CD4-positive, alpha-beta T cell treated with Interleukin-6 for 4 hours (primary cell): ENCODE measurements at regions not wholly inside any gene's neighbourhood (a gene's known extent, or its start where the extent isn't known, plus 50 kb on each side); places are given as distances from the start of the nearest gene placed in this dataset.

Experiments used
- DNase-seq: peaks from one replicate; pipeline ENCODE4 v3.0.0-alpha.2; 2020; ENCODE audit warnings: mixed read lengths

DNA sequence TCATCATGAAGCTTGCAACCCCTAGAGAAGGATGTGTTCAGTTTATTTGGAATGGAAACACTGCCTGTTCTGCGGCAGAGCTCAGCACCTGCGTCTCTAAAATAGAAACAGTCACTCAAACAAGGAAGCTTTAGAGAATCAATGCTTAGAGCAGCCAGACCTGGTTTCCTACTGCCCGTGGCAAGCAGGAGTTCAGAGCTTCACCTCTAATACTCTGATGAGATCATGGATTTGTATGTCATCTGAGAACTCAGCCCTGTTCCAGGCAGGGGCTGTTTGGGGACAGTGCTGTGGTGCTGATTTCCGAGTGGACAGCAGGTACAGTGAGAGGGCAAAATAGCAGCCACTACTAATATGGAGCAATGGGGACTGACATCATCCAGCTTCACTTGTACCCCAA is 236.0 kb upstream of the IRX1 start:
- no peak for DNase-seq

DNA sequence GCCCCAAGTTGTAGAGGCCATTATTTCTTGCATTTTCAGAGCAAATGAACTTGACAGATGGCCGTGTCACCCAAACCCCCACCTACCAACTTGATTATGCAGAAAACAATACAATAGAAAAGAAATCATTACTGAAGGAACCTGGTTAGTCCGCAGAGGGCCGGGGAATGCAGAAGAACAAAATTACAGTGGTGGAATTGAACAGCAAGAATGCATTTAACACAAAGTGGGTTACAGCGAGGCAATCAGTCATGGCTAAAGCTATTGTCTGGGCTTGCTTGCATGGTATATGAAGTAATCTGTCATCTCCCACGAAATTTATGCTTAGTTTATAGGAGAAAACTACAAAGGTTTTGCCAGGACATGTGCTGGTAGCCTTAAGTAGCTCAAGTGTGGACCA is 238.3 kb upstream of the IRX1 start:
- no peak for DNase-seq

DNA sequence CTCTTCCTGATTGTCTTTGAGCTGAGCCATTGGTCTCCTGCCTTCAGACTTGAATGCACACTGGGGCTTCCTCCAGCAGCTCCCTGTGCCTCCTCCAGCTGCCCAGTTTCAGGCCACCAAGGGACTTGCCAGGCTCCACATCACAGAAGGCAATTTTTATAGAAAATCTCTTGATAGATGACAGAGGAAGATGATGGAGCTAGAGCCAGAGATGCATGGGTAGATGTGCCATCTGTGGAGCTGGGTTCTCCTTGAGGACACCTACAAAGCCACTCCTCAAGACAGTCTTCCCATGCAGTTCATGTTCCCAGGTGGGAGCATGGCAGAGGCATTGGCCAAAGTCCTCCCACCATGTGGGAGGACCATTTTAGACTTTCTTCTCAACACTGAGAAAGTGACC is 239.6 kb upstream of the IRX1 start:
- DNase-seq: no peak

DNA sequence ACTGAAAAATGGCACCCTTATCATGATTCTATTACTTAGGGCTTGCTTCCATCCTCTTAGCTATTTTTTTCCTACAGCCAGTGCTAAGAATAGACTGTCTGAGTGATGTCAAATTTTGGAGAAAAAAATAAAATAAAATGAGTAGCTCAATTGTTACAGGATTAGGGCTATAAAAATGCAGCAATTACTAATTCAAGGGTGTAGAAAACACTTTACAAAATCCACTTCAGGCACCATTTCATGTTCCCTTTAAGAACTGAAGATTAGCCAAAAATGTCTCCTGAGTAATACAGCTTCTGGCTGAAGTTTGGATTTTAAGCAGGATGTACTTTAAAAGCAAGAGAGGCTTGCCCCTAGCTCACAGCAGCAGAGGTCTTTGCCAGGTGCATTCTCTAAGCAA is 240.5 kb upstream of the IRX1 start:
- no peak for DNase-seq

DNA sequence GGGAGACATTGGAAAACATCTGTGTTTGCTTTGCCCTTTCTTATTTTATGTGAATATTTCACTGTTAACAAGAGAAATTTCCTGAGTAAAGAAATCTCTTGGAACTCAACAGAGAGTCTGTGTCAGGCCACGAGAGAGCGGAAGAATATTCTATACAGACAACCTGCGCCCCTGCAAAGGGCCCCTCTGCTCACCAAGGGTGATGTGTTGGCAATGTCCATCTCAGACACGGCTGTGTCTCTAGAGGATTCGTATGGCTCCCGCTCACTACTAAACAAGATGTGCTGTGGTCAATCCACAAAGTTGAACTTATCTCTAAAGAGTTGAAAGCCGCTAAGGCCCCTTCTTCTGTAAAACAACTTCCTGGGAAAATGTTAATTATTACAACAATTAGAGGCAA is 241.0 kb upstream of the IRX1 start:
- DNase-seq: no peak

DNA sequence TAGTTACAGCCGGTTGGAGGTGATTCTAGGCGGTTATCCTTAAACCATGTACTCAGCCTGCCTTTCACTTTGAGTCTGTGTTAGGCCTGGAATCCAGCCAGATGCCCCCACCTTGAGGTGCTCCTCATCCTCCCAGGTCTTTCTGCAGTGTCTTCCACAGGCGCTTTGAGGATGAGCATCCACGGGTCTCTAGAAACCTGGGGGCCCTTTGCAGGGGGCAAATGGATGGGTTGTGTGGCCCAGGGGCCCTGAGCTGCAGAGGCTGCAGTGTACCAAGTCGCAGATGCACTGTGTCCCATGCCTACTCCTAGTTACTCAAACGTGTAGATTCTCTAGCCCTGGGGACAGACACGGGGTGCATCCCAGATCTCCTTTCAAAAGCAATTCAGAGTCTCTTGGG is 242.1 kb upstream of the IRX1 start:
- DNase-seq: no peak

DNA sequence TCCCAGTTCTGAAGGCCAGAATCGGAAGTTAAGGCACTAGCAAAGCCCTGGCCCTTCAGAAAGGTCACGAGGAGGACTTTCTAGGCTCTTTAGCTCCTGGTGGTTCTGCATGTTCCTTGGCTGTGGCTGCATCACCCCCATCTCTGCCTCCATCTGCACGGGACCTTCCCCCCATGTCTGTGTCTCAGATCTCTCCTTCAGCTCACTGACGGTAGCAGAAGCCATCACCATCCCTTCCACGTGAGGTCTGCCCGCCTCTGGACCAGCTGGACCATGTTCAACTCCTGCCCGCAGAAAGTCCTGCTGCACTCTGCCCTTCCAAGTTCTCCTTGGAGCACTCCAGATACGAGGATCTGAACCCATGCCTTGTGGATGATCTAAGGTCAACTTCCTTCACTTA is 242.9 kb upstream of the IRX1 start:
- no peak for DNase-seq

DNA sequence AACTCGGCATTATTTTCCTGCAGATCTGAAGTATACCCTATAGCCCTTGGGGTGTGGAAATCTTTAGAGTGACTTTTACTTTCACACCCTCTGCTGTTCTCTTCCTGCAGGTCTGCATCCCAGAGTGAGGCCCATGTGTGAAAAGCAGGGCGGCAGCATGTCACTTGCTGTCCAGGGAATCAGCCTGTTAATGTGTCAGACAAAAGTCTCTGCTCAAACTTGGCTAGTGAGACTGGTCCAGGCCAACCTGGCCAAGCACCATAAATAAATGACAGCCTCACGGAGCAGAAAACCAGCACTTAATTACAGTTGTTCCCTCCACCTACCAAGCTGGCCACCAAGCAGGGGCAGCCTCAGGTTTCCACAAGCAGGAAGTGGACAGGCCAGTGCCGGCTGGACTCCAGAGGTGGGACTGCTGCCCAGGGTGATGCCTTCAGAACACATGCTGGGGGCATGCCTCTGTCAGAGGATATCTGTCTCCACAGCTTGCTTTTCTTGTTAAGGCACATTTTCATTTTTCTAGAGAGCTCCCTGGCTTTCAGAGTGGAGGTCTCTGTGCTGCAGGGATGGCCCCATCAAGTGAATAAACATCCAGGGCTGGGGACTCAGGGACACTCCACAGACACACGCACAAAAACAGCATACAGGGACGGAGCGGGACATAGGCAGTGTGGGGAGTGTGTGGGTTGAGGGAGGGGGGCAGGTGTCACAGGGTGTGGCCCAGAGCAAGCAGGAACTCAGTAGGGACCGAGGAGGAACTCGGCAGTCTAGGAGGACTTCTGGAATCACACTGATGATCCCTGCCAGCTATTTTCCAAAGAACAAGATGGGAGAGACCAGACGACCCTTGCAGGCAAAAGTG is 243.8 kb upstream of the IRX1 start:
- no peak for DNase-seq

DNA sequence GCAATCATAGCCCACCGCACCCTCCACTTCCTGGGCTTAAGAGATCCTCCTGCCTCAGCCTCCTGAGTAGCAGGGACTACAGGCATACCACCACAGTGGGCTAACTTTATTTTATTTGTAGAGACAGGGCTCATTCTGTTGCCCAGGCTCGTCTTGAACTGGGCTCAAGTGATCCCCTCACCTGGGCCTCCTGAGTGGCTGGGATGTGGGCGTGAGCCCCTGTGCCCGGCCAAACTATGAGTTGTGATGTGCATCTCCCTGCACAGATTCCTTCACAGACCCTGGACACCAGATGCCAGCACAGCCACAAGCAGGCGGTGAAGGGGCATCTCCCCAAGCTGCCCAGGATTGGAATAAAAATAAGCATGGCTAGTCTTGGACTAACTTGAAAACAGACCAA is 244.9 kb upstream of the IRX1 start:
- no peak for DNase-seq

DNA sequence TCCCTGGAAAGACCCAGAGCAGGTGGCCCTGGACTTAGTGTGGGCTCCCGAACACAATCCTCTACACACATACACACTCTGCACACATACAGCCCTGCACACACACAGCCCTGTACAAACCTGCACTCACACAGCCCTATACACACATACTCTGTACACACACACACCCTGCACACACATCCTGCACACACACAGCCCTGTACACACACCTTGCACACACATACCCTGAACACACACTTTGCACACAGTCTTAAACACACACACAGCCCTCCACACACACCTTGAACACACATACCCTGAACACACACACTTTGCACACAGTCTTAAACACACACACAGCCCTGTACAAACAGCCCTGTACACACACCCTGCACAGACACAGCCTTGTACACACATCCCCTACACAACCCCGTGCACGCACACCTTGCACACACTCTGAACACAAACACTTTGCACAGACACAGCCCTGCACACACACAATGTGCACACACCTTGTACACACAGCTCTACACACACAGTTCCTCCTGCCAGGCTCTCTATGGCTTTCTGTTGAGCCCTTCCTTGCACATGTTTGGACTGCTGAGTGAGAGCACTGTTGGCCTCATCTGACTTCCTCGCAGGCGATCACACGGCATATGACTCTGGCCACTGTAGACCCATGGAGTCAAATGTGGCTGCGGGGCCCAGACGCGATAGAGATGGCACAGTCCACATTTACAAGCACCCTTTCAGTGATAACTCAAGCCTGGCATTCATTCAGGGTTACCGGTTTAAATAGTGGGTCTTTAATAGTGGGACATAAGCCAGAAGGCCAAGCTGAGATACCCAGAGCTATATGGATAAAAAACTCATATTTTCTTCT is 245.7 kb upstream of the IRX1 start:
- DNase-seq: no peak

DNA sequence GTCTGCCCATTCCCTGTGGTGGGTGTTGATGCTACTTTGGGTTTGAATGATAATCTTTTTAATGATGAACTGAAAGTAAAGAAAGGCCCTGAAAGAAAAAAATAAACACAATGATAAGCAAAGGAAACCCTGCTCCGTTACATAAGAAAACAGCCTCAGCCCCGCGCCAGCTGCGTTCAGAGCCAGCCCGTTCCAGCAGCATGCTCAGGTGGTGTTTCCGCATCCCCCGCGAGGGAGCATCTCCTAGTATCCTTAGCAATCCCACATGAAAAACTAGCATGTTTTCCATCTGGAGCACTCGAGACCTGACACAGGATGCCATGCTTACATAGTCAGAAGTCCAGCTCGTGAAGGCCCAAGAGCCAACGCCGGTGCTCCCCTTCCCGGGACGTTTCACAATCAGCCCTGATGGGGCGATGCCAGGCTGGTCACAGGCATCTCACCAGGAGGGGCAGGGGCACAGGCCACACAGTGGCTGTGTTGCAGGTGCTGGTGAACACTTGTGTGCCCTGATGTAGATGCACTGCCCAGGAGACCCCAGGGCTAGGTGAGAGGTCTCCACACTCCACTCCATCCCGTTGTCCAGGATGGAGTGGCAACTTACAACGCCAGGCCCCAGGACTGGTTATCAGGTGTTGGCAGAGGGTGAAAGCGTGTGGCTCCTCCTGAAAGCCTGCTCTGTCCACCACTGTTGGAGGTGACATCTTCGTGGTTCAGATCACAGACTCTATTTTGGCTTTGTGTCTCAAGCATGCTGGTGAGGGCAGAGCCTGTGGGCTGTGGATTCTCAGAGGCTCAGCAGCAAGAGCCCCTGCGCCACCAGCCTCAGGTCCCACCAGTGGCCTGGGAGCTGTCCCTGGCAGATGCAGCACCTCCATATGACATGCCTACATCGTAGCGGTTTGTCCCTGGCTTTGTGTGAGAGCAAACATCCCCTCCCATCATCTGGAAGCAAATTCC is 246.8 kb upstream of the IRX1 start:
- DNase-seq: no peak

DNA sequence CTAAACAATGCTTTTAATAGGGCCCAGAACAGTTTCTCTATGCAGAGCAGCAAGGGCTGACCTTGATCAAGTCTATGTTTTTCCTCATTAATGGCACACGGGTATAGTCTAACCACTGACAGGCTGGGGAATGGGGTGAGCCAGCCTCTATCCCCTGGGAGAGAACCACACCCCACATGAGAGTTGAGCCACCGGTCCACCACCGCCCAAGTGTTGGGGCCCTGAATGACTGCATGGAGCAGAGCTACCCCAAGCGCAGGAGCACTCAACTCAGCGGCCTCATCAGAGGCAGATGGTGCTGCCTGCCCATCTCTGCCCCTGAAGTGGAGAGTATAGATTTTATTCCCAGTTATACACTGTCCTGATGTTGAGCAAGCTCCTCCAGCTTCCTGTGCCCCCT is 247.9 kb upstream of the IRX1 start:
- no peak for DNase-seq

DNA sequence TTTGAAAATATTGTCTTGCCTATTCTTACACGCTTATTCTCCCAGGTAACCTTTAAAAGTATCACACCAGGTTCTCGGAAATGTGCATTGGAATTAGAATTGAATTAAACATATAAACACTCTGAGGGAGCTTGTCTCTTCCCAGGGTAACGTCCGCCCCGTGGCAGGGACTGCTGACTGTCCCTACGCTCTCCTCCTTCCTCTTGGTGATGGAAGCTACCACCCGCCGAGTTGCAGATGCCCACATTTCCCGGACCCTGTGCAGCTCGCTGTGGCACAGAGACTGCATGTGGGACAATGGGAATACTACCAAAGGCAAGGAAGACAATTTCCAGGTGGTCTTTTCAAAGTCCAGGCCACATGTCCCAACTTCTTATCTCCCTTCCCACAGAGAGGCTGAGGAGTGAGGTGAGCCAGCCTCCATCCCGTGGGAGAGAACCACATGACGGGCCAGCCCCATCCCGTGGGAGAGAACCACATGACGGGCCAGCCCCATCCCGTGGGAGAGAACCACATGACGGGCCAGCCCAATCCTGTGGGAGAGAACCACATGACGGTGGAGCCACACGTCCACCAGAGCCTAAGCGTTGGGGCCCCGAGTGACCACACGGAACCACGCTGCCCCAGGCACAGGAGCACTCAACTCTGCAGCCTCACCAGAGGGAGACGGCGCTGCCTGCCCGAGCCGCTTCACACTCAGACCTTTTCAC is 249.4 kb upstream of the IRX1 start:
- no peak for DNase-seq

DNA sequence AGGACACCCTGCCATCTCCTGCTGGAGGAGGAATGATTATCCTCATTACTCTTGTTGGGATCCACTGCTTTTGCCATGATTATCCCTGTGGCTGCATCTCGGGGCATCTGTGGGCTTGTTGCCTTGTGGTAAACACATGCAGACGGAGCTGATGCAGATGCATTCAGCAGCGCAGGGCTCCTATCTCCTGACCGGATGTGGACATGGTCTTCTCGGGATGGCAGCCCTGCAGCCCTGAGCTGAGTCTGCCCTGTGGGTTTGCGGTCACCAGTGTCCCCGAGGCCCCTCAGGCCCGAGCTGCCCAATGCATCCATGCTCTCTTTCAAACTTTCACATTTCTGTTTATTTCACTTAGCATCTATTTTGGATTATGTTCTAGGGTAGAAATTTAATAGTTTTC is 250.4 kb upstream of the IRX1 start:
- DNase-seq: no peak

DNA sequence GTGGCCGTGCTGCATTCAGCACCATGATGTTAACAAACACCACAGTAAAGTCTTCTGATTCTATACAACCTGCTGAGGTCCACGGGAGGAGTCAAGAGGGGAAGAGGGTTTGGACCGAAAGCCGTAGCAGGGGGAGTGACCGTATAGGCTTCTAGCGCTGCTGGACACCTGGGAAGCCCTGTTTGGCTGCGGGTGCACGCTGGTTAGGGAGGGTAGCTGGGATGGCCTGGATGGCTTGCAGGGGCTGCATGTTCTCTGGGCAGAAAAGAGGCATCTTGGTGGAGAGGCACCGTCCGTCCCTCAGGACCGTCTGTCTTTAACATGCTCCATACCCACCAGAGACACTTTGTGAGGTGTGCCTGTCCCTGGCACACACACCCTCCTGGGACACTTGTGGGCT is 251.0 kb upstream of the IRX1 start:
- DNase-seq: no peak

DNA sequence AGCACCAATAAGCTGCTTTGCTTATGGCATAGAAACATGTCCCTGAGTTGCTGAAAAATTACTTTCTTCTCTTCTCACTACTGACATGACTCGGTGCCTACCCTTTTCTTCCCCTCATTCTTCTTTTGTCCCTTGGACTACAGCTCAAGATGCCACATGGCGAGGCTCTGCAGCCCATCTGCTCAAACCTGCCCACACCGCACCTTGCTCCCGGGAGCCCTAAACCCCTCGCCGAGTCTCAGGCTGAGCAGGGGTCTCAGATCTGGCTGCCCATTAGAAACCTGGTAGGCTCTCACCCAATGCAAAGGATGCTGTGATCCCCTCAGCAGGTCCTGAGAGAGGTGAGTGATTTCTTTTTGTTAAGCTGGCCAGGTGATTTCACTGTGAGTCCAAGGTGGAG is 251.7 kb upstream of the IRX1 start:
- no peak for DNase-seq

DNA sequence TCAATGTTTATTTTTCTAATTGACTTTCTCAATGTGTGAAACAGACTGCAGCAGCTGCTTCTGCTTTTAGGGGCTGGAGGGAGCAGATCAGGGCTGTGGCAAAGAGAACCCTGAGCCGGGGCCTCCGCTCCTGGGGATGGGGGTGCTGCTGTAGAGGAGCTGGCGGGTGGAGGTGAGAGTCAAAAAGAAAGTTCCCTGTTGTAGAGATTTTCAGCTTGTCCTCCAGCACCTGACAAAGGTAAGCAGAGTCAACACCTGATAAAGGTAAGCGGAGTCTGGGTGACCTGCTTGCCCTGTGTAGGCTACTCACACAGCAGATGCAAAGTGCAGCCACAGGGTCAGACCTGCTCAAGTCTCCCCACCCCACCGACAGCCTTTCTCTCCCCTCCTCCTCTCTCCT is 252.4 kb upstream of the IRX1 start:
- DNase-seq: no peak

DNA sequence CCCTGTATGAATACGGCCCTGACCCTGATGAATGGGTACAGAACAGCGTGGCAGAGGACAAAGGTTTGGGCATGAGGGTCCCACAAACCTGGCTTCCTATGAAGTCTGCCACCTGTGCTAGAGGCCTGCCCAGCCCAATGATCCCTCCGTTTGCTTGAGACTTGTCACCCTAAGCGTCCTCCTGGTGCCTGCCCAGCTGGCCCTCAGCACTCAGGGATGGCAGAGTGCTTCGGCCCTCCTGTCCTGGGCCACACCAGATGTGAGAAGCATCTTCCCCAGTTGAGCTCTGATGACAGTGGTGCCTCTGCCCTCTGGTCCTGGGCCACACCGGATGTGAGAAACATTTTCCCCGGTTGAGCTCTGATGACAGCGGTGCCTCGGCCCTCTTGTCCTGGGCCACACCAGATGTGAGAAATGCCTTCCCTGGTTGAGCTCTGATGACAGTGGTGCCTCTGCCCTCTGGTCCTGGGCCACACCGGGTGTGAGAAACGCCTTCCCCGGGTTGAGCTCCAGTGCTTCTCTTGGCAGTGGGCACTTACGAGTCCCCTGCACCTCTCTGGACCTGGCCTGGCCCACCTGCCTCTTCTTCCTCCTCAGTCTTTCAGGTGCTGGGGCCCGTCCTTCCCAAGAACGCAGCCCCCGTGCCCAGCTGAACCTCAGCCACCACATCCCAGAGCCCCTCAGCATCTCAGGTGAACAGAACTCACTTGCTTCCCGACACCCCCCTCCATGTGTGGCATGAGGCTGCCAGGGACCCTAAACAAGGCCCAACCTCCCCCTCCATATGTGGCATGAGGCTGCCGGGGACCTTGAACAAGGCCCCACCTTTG is 253.1 kb upstream of the IRX1 start:
- no peak for DNase-seq

DNA sequence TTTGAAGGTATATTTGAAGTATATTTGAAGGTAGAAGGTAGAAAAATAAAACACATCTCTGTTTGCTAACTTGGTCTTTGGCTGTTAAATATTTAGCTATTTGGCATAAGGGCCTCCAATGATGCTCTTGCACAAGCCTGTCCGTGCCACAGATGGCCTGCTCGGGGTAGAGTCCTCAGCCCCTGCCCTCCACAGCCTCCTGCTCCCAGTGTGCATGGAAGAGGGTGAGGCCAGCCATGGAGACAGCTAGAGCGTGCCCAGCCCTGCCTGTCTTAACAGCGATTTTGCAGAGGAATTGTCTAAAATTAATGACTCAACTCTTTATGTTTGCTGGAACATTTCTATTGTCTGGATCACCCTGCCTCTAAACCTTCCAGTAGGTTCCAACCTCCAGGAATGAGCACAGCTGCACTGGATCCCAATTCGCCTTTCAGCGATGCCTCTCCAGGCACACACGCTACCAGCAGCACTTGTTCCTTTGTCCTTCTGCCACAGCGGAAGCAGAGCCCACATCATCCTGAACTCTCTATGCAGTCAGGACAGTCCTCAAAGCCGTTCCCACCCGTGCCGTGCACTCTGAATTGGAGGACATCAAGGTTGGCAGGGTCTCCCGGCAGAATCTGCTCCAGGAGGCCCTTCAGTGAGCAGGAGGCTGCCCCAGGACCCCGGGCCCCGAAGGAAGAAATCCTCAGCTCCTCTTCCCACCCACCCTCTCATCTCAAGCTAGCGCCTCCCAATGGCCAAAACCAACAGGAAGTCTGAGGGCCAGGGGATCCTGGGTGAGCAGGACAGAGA is 254.0 kb upstream of the IRX1 start:
- DNase-seq: no peak

DNA sequence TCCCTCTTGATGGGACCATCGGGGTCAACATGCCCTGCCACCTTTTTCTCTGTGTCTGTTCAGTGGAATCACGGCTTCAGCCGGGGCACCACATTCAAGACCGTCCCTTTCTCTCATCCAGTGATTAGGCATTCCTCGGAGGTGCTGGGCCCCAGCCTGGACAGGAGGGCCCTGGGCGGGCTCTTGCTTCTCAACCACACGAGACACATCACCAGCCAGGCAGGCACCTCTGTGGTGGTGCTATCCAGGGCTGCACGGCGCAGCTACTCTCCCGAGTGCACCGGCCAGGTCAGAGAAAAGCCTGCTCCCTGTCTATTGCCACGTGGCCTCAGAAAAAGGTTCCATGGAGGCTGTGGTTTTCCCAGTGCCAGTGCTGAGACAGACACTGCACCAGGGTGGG is 255.2 kb upstream of the IRX1 start:
- DNase-seq: no peak

DNA sequence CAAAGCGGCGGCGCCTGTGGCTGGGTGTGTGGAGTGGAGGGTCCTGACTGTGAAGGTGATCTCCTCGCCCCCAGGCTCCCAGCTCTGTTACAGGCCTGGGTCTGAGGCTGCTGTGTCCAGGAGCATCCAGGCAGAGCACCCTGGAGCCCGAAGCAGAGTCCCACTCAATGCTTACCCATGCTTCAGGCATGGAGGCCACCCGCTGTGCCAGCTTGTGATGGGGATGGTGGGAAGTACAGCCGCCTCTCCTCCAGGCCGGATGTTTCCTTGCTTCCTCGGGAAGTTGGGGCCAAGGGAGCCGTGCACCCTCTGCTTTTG is 255.9 kb upstream of the IRX1 start:
- no peak for DNase-seq
